Stimulated activated CD8-positive, alpha-beta memory T cell treated with anti-CD3 and anti-CD28 coated beads, Interleukin-12 subunit alpha, Interleukin-12 subunit beta, amount 100 ng/mL, for 4 hours (primary cell): ENCODE measurements at regions not wholly inside any gene's neighbourhood (a gene's known extent, or its start where the extent isn't known, plus 50 kb on each side); places are given as distances from the start of the nearest gene placed in this dataset.
"Not testable (repeated sequence)": the region's sequence is repeated elsewhere in the genome, so short reads cannot be mapped to it uniquely, and the experiment has no call there.

Experiments used
- DNase-seq: peaks from one replicate; pipeline ENCODE4 v3.0.0-alpha.2; 2020; ENCODE audit warnings: low read depth

DNA sequence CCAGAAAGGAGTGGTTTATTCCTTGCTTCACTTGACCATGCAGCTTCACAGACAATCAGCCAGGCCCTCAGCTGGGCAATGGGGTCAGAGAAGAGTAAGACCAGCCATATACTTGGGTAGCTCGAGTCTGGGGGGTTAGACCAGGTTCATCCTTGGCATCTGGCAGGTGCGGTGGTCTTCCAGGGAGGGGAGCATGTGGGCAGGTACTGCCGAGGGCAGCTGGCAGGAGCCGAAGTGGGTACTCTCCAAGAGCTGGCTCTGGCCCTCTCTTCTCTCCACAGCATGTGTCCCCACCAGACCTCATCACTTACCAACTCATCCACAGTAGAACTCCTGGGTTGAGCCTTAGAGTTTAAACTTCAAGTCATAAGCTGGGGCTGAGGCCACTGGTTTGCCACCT is 156.8 kb downstream of the FOXD2 start:
- no peak for DNase-seq

- no peak for DNase-seq
Observed at GRCh38 chr1:47596328-47596727, 158.5 kb downstream of the FOXD2 start.

DNA sequence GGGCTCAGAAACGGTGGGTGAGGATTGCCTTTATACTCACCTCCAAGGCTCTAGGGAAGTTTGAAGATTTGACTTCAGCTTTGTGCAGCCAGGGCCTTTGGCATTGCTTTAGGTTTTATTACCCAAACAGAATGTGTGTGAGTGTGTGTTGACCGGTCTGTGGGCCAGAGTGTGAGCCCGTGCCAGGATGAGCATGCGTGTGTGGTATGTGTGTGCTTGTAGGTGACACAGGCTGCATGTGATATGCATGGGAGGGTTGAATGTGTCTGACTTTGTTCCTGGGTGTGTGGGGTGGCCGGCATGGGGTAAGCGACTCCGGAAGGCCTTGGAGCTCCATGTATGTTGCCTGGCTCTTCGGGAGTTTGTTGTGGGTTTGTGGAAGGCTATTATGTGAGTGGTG is 160.5 kb downstream of the FOXD2 start:
- DNase-seq: no peak

DNA sequence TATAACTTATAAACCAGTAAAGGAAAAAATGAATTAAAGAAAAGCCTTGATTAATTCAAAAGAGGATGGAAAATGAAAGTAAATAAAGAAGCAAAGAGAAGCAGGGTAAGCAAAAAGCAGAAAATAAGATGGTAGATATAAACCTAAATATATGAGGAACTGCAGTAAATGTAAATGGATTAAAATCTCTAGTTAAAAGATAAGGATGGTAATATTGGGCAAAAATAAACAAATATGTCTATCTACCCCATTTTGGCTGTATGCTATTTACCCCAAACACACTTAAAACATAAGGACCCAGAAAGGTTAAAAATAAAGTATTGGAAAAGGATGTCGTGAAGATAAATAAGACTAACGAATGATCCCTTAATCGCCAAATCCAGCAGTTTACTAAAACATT is 161.9 kb downstream of the FOXD2 start:
- no peak for DNase-seq

DNA sequence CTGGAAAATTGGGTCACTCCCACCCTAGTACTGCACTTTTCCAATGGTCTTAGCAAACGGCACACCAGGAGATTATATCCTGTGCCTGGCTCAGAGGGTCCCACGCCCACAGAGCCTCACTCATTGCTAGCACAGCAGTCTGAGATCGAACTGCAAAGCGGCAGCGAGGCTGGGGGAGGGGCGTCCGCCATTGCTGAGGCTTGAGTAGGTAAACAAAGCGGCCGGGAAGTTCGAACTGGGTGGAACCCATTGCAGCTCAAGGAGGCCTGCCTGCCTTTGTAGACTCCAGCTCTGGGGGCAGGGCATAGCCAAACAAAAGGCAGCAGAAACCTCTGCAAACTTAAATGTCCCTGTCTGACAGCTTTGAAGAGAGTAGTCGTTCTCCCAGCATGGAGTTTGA is 164.6 kb downstream of the FOXD2 start:
- not testable (repeated sequence) for DNase-seq

DNA sequence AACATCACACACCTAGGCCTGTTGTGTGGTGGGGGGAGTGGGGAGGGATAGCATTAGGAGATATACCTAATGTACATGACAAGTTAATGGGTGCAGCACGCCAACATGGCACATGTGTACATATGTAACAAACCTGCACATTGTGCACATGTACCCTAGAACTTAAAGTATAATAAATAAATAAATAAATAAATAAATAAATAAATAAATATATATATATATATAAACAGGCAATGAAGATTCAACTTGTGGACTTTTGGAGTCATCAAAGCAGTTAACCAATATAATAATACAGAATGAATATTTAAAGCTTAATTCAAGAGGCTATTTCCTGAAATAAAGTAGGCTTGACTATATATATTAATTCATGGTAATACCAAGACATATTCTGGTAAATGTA is 167.0 kb downstream of the FOXD2 start:
- DNase-seq: not testable (repeated sequence)

DNA sequence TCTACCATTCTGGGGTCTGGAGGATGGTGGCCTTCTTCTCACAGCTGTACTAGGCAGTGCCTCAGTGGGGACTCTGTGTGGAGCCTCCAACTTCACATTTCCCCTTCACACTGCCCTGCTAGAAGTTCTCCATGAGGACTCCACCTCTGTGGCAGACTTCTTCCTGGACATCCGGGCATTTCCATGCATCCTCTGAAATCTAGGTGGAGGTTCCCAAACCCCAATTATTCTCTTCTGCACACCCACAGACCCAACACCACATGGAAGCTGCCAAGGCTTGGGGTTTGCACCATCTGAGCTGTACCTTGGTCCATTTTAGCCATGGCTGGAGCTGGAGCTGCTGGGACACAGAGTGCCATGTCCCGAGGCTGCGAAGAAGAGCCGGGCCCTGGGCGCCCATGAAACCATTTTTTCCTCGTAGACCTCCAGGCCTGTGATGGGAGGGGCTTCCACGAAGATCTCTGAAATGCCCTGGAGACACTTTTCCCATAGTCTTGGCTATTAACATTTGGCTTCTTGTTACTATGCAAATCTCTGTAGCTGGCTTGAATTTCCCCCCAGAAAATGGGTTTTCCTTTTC is 170.5 kb downstream of the FOXD2 start:
- no peak for DNase-seq

DNA sequence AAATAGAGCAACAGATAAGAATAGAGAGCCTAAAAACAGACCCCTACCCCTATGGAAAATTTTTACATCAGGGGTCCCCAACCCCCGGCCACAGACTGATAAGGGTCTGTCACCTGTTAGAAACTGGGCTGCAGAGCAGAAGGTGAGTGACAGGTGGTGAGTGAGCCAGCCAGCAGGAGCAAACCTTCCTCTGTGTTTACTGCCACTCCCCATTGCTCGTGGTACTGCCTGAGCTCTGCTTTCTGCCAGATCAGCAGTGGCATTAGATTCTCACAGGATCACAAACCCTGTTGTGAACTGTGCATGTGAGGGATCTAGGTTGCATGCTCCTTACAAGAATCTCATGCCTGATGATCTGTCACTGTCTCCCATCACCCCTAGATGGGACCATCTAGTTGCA is 174.1 kb downstream of the FOXD2 start:
- no peak for DNase-seq

GRCh38 chr1:47612819-47613218 is 175.0 kb downstream of the FOXD2 start:
- no peak for DNase-seq

GRCh38 chr1:47616036-47616435 is 178.2 kb downstream of the FOXD2 start:
- DNase-seq: no peak

GRCh38 chr1:47616906-47617305 is 179.1 kb downstream of the FOXD2 start:
- no peak for DNase-seq

GRCh38 chr1:47617381-47618221 is 179.8 kb downstream of the FOXD2 start:
- no peak for DNase-seq

DNA sequence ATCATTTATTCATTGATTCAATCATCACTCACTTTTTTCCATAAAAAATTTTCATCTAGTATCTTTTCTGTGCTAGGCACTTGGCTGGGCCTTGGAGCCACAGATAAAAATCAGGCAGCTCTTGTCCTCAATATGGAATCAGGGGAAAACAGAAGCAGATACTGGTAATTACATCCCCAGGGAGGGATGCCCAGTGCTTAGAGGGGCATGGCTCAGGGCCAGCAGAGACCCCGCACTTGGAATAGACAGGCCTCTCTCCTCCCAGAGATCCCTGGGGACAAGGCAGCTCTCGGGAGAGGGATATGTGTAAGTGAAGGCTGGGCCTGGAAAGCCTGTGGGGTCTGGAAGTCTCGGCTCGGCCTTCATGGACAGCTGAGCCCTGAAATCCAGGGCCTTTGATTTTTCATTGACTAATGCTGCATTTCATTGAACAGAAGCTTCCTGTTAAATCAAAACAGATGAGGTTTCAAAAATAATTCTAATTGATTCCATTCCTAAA is 180.4 kb downstream of the FOXD2 start:
- no peak for DNase-seq

DNA sequence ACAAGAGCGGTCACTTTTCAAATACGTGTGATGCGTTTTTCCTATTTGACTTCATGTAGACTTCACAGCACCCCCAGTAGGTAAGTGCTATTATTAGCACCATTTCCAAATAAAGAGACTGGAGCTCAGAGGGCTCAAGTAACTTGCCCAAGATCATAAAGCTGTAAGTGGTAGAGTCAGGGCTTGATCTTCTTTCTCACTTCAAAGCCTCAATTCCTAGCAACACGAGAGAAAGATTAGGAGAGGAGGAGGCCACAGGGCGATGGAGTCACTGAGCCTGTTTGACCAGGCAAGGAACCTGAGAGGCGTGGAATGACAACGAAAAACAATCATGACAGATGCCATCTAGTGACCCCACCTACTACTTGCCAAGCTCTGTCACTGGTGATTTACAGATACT is 181.0 kb downstream of the FOXD2 start:
- no peak for DNase-seq

DNA sequence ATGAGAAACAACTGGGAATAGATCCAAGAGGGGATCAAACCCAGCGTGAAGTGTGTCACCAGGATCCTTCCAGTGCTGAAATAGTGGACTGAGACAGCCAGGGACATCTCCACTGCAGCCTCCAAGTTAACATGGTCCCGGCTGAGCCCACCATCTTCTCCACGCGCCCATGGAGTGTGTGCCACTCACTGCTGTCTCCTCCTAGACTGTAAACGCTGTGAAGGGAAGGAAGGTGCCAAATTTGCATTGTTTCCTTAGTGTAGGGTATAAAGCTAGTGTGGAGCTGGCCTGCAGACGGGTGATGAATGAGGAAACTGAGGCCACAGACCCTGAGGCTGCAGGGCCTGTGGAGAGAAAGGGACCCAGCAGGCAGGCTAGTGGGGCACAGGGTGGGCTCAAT is 183.6 kb downstream of the FOXD2 start:
- no peak for DNase-seq

DNA sequence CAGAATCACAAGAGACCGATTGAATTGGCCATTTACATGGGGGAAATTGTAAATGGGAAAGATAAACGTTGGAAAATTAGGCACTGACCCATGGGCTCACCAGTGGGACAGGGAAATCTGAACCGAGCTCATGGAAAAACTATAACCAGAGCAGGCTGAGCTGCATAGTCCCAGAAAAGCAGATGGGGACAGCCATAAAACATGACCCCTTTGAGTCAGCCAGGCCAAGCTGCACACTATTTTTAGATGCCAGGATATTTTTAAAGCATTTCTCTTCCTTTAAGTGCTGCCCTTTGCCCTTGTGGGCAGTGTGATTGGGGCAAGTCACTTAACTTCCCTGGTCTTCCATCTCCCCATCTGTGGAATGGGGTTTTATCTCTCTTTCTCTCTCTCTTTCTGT is 184.1 kb downstream of the FOXD2 start:
- DNase-seq: no peak

GRCh38 chr1:47622776-47623556 is 185.1 kb downstream of the FOXD2 start:
- DNase-seq: no peak

DNA sequence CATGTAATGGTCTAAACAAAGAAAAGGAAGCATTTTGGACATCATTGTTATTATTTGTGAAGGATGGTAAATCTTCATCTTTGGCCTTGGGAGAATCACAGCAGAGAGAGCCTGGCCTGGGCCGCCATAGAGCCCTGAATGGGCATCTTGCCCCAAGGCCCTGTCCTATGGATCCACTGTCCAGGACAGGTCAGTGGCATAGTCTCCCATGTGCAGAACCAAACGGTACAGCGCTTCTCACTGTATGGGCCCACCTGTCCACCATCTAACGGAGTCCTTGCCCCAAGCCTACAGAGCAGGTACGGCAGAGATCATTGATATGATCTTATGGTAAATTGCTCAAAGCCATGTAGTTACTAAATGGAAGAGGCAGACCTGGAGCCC is 185.7 kb downstream of the FOXD2 start:
- no peak for DNase-seq

DNA sequence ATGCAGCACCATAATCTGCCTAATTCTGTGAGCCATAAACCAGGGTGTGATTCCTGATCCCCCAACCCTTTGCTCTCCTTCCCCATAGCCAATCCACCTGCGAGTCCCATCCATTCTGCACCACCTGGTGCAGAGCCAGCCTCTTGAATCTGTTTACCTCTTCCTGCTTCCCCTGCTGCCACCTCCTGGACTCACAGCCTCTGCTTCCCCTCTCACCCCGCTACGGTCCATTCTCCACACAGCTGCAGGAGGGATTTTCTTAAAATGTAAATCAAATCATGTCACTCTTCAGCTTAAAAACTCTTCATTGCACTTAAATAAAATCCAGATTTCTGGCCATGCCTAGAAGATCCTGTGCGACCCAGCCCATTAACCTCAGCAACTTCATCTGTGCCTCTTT is 186.7 kb downstream of the FOXD2 start:
- DNase-seq: no peak

DNA sequence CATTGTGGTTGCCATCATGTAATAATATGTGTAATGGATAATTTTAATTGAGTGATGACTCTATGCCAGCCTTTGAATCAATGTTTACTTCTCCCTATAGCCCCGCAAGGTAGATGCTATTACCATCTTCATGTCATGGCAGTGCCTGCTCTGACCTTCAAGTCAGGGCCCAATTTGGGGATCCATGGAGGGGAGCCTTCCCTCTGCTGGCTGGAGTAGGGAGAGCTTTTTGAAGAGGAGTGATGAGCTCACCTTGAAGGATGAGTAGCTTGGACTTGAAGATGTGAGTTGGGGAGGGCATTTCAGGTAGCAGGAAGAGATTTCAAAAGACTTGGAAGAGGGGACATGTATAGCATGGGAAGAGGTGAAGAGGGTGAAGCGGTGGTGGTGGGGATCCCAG is 189.2 kb downstream of the FOXD2 start:
- no peak for DNase-seq

DNA sequence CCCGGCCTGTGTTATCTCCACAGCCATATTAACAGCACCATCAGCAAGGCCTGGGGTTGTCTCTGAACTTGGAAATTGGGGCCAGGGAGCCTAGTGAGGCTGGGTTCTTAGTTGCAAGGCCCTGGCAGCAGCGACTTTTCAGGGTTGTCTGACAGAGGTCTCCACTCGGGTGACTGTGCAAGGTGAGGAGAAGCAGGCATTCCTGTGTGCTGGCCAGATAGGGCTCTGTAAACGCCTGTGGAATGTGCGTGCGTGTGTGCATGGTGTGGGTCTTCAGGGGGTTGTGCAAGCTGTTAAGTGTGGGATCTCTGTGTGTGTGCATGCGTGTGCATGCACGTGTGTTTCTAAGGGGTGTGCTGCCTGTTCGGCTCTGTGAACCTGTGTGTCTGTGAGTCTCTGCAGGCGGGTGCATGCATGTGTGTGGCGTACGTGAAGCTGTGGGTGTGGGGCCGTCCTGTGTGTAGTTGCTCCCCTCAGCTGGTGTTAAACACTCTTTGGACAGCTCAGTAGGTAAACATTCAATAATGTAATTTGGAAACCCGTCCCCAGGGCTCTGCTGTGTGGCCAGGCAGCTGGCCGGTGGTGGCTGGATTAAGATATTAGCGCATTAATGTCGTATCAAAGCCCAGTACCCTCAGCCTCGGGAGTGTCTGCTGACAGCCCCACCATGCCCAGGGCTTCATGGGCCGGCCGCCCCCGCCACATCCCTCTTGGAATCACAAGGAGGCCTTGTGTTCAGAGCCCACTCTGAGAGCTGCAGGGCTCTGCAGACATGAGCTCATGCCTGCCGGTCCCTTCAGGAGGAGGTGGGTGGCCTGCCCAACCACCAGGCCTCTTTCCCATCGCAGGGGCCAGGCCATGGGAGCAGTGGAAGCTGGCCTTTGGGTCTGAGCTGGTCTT is 189.9 kb downstream of the FOXD2 start:
- no peak for DNase-seq

GRCh38 chr1:47629201-47629600 is 191.4 kb downstream of the FOXD2 start:
- no peak for DNase-seq
